ENCODE measurements at regions not wholly inside any gene's neighbourhood (a gene's known extent, or its start where the extent isn't known, plus 50 kb on each side); places are given as distances from the start of the nearest gene placed in this dataset.

DNA sequence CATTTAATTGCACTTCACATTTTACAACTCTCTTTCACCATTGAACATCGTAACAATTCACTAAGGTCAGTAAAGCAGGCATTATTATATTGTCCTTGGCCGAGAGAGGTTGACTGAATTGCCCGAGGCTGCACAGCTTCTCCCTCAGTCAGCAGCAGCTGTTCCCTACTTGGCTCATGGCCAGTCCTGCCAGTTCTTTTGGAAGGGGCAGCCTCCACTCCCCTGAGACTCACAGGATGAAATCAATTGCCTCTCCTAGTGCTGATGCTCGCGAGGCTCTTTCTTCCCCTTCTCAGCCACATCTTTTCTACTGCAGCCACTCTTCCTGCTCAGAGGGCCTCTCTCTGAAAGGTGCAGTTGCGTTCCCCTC, 79.9 kb upstream of the KCNA1 start:
- TF ChIP-seq, protein P1, sequence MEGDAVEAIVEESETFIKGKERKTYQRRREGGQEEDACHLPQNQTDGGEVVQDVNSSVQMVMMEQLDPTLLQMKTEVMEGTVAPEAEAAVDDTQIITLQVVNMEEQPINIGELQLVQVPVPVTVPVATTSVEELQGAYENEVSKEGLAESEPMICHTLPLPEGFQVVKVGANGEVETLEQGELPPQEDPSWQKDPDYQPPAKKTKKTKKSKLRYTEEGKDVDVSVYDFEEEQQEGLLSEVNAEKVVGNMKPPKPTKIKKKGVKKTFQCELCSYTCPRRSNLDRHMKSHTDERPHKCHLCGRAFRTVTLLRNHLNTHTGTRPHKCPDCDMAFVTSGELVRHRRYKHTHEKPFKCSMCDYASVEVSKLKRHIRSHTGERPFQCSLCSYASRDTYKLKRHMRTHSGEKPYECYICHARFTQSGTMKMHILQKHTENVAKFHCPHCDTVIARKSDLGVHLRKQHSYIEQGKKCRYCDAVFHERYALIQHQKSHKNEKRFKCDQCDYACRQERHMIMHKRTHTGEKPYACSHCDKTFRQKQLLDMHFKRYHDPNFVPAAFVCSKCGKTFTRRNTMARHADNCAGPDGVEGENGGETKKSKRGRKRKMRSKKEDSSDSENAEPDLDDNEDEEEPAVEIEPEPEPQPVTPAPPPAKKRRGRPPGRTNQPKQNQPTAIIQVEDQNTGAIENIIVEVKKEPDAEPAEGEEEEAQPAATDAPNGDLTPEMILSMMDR (IDR thresholded peaks at IDR 0.05; ENCODE audit: extremely low read depth in 1 of 2, insufficient read depth in 1 of 2, low read depth in 1 of 2, low read length in 2 of 2) = no peak
- TF ChIP-seq POLR2A (IDR thresholded peaks at IDR 0.05; ENCODE audit: low read depth, low read length) = no peak
- TF ChIP-seq JUN (IDR thresholded peaks at IDR 0.05; ENCODE audit: borderline replicate concordance, insufficient read depth, insufficient read length, low read depth) = no peak
- TF ChIP-seq EZH2 (IDR thresholded peaks at IDR 0.05; ENCODE audit: borderline replicate concordance, low read depth, low read length, severe bottlenecking) = no peak
- TF ChIP-seq POLR2AphosphoS5 (IDR thresholded peaks at IDR 0.05; ENCODE audit: insufficient read depth, low read depth, low read length) = no peak

Measured in endothelial cell of umbilical vein (primary cell).